HCT116 (cell line): ENCODE measurements at regions not wholly inside any gene's neighbourhood (a gene's known extent, or its start where the extent isn't known, plus 50 kb on each side); places are given as distances from the start of the nearest gene placed in this dataset.
A peak's percentile ranks its signal among the peaks of the same experiment; 100 is the strongest.

ENCODE experiments used
- ATAC-seq: fragments of 200-7000 bp; cut with Tn5 transposase; 2 replicates; pipeline ENCODE4 v1.9.1; 2020; ENCODE audit warnings: mild to moderate bottlenecking, moderate library complexity
- BruUV-seq: library from RNA; stranded (reverse); fragments of 400-500 nt; replicated peaks from 2 replicates; lab custom pipeline; 2021; lab: Mats Ljungman, UMichigan
- CTCF ChIA-PET: fragments of 300-600 bp; sonication (Branson Sonifier 250); formaldehyde crosslinking; loops from one replicate; lab custom pipeline; 2021; ENCODE audit warnings: antibody characterized with exemption; lab: Charles Lee
- POLR2A ChIA-PET: fragments of 300-600, 350-600 bp; sonication (Branson Sonifier 250); formaldehyde crosslinking; loops from one replicate; lab custom pipeline; 2021; ENCODE audit warnings: antibody characterized with exemption; lab: Charles Lee
- RAD21 ChIA-PET, 2 experiments: fragments of 300-600 bp; sonication (Branson Sonifier 250); formaldehyde crosslinking; loops; one replicate each; lab custom pipeline; 2023; ENCODE audit warnings: low total read pairs in 2 of 2; ENCODE audit not compliant: uncharacterized antibody in 2 of 2, unreplicated experiment in 2 of 2, low non-redundant PET in 1 of 2; lab: Charles Lee
- DNase-seq: peaks from one replicate; pipeline ENCODE4 v3.0.0-alpha.2; 2010; ENCODE audit warnings: low read depth, low spot score
- H2AFZ ChIP-seq: fragments of 200-600 bp; shearing (Covaris generic), sonication (generic); 2 replicates; pipeline ENCODE4 v1.6.1; 2017; ENCODE audit warnings: low read depth, mixed run types, mixed read lengths, antibody characterized with exemption, low read length; ENCODE audit not compliant: poor library complexity, severe bottlenecking
- H3K27ac ChIP-seq: 2 replicates; pipeline ENCODE4 v1.5.1; 2012; ENCODE audit warnings: low read depth, low read length
- H3K27me3 ChIP-seq: fragments of 200-600 bp; sonication (generic); 2 replicates; pipeline ENCODE4 v1.6.1; 2016; ENCODE audit warnings: mixed run types, low read length, mixed read lengths; ENCODE audit not compliant: insufficient read depth
- H3K36me3 ChIP-seq, 2 experiments: fragments of 200-500 bp in 1 of 2; fragments of 200-600 bp in 1 of 2; sonication (Bioruptor generic) in 1 of 2; sonication (generic) in 1 of 2; 2 replicates each; pipeline versions ENCODE4 v1.5.1 to v1.6.1; 2014 to 2016; ENCODE audit warnings: low read length in 2 of 2, inconsistent platforms in 1 of 2, mixed read lengths in 1 of 2, mixed run types in 1 of 2; ENCODE audit not compliant: insufficient read depth in 2 of 2, control insufficient read depth in 1 of 2
- H3K4me1 ChIP-seq, 2 experiments: fragments of 200-600 bp in 1 of 2; sonication (generic) in 1 of 2; 2 replicates each; pipeline versions ENCODE4 v1.5.1 to v1.6.1; 2012 to 2017; ENCODE audit warnings: low read length in 2 of 2, inconsistent platforms in 1 of 2, mild to moderate bottlenecking in 1 of 2, mixed read lengths in 1 of 2, mixed run types in 1 of 2, moderate library complexity in 1 of 2; ENCODE audit not compliant: insufficient read depth in 2 of 2, control insufficient read depth in 1 of 2
- H3K4me2 ChIP-seq: fragments of 200-600 bp; sonication (generic); 2 replicates; pipeline ENCODE4 v1.6.1; 2017; ENCODE audit warnings: mixed run types, low read length, mixed read lengths
- H3K4me3 ChIP-seq, 2 experiments: fragments of 200-600 bp in 1 of 2; sonication (generic) in 1 of 2; replicated peaks in 1 of 2; 2 replicates each; pipeline ENCODE4 v1.5.1; 2011 to 2016; ENCODE audit warnings: low read length in 2 of 2, control low read depth in 1 of 2, low read depth in 1 of 2, mild to moderate bottlenecking in 1 of 2, mixed read lengths in 1 of 2, mixed run types in 1 of 2
- H3K79me2 ChIP-seq: fragments of 200-600 bp; sonication (generic); 2 replicates; pipeline ENCODE4 v1.6.1; 2017; ENCODE audit warnings: mild to moderate bottlenecking, mixed run types, low read length, moderate library complexity, mixed read lengths; ENCODE audit not compliant: insufficient read depth
- H3K9ac ChIP-seq: fragments of 200-600 bp; sonication (generic); 2 replicates; pipeline ENCODE4 v1.6.1; 2016; ENCODE audit warnings: low read length, mixed read lengths
- H3K9me2 ChIP-seq: fragments of 200-600 bp; sonication (generic), shearing (Covaris generic); 2 replicates; pipeline ENCODE4 v1.6.1; 2017; ENCODE audit warnings: mixed run types, mild to moderate bottlenecking, moderate library complexity; ENCODE audit not compliant: insufficient read depth
- H3K9me3 ChIP-seq, 2 experiments: fragments of 200-500 bp in 1 of 2; fragments of 200-600 bp in 1 of 2; sonication (Bioruptor generic) in 1 of 2; sonication (generic) in 1 of 2; 2 replicates each; pipeline ENCODE4 v1.6.1; 2014 to 2017; ENCODE audit warnings: low read length in 2 of 2, mixed read lengths in 2 of 2, inconsistent platforms in 1 of 2, low read depth in 1 of 2, mild to moderate bottlenecking in 1 of 2, mixed run types in 1 of 2, moderate library complexity in 1 of 2; ENCODE audit not compliant: control insufficient read depth in 1 of 2, insufficient read depth in 1 of 2
- H4K20me1 ChIP-seq: fragments of 200-600 bp; sonication (generic), shearing (Covaris generic); 2 replicates; pipeline ENCODE4 v1.6.1; 2017; ENCODE audit warnings: mixed run types, mild to moderate bottlenecking, moderate library complexity; ENCODE audit not compliant: insufficient read depth
- CTCF ChIP-seq, 3 experiments: fragments of 200-600 bp in 1 of 3; sonication (generic) in 1 of 3; IDR thresholded peaks in 2 of 3; conservative IDR thresholded peaks in 1 of 3; 2 replicates each; pipeline ENCODE4 v1.5.1; 2012 to 2017; ENCODE audit warnings: low read depth in 2 of 3, low read length in 2 of 3, antibody characterized with exemption in 1 of 3, borderline replicate concordance in 1 of 3, control low read depth in 1 of 3, mild to moderate bottlenecking in 1 of 3, mixed read lengths in 1 of 3, mixed run types in 1 of 3, moderate library complexity in 1 of 3; ENCODE audit not compliant: insufficient read depth in 1 of 3
- POLR2A ChIP-seq: IDR thresholded peaks from 2 replicates; pipeline ENCODE4 v1.7.0; 2011; ENCODE audit warnings: borderline replicate concordance; ENCODE audit not compliant: insufficient read depth, insufficient read length; ENCODE audit errors: extremely low read depth
- RAD21 ChIP-seq: IDR thresholded peaks from 2 replicates; pipeline ENCODE4 v1.6.1; 2012; ENCODE audit warnings: low read depth, mild to moderate bottlenecking
- ZBTB33 ChIP-seq: IDR thresholded peaks from 2 replicates; pipeline ENCODE4 v1.6.1; 2011; ENCODE audit warnings: mild to moderate bottlenecking, low read length, moderate library complexity; ENCODE audit not compliant: insufficient replicate concordance; ENCODE audit errors: extremely low read depth
- intact Hi-C: fragments of 100-400 bp; cut with micrococcal nuclease; formaldehyde crosslinking; loops from 2 replicates; pipeline ENCODE4 v1.10.0; 2022

- intact Hi-C loops = loop anchor here (10.0 kb wide), 1 partner anchor 997 kb away; no protein-coding TSS in a partner anchor
- H3K4me3 ChIP-seq = peak overlapping the region; percentile 27 to 41
- H3K79me2 ChIP-seq = no peaks in the 10 kb centered on the region
- H3K9ac ChIP-seq = peak overlapping the region; percentile 27; the same call in 1 of the 2 replicates
- 0 out of 4 replicates have a peak, but pooled peaks cover 0 to 4% of the 10 kb centered on the region in 2 experiments for H3K4me1 ChIP-seq
- H3K36me3 ChIP-seq = no peaks in the 10 kb centered on the region
- ChIA-PET POLR2A (no interaction called here), RAD21 (no interaction called here)
- DNase-seq = peak; percentile 15
- H3K9me3 ChIP-seq = no peaks in the 10 kb centered on the region
- no peaks in the 10 kb centered on the region for H4K20me1 ChIP-seq
- H3K27me3 ChIP-seq = no peaks in the 10 kb centered on the region
- H2AFZ ChIP-seq = peak overlapping the region; percentile 98
- TF ChIP-seq POLR2A (no peak), ZBTB33 (no peak), RAD21 (peak; percentile 51), CTCF (IDR thresholded peaks at IDR 0.05 in 2 of 3, conservative IDR thresholded peaks at IDR 0.05 in 1 of 3; ENCODE audit: borderline replicate concordance in 1 of 3, insufficient read depth in 1 of 3, low read depth in 2 of 3, low read length in 2 of 3) (peak; percentile 23 to 63 (median 34); a peak in 3 of 6 replicates)
- TF ChIP-seq, all 23 proteins: peak for 2
- CTCF ChIA-PET = interaction anchor here (0.7 to 1.4 kb wide), 3 partner anchors 9 to 234 kb away, joined by 3 to 4 read pairs (median 4); no protein-coding TSS in a partner anchor
- H3K9me2 ChIP-seq = no peaks in the 10 kb centered on the region
- H3K4me2 ChIP-seq = peak overlapping the region; percentile 73
- H3K27ac ChIP-seq = no peak overlapping the region
- ATAC-seq = peak; percentile 73
- BruUV-seq = no TSS peak
These were observed 395.2 kb upstream of the DCN start for GRCh38 chr12:91577586-91578539.
